ENCODE measurements at regions not wholly inside any gene's neighbourhood (a gene's known extent, or its start where the extent isn't known, plus 50 kb on each side); places are given as distances from the start of the nearest gene placed in this dataset.

GRCh38 chr12:108043750-108044533 is 85.1 kb upstream of the WSCD2 start:
- Histone ChIP-seq H3K27me3 (no peaks in the 10 kb centered on the region), H3K4me3 (no peak overlapping the region), H3K36me3 (no peaks in the 10 kb centered on the region), H3K9ac (no peak overlapping the region), H3K27ac (no peak overlapping the region), H3K4me2 (no peak overlapping the region), H3K4me1 (peaks cover 20% of the 10 kb centered on the region), H4K20me1 (no peaks in the 10 kb centered on the region), H3K9me3 (no peaks in the 10 kb centered on the region)
- no peak for TF ChIP-seq Cebpa-rat (IDR thresholded peaks at IDR 0.05)

DNA sequence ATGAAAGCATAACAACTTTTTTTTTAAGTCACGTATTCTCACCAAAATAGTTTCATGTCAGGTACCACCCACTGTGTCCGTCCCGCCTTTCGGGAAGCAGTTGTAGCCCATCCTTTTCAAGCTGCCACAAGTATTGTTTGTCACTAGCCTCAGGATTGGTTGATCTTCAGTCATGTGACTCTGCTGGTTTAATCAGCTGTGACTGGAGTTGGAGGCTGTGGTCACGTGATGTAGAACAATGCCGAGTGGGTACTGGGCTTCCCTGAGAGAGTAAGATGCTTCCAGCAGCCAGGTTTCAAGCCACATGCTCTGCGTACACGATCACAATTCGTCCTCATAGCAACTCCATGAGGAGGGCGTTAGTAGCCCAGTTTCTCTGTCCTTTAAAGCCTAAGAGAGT is 83.0 kb upstream of the WSCD2 start:
- Histone ChIP-seq H3K27me3 (no peaks in the 10 kb centered on the region), H3K4me2 (peak overlapping the region; percentile 72), H3K4me1 (peaks cover 20% of the 10 kb centered on the region), H3K9ac (no peak overlapping the region), H3K36me3 (no peaks in the 10 kb centered on the region), H4K20me1 (no peaks in the 10 kb centered on the region), H3K4me3 (no peak overlapping the region), H3K9me3 (no peaks in the 10 kb centered on the region), H3K27ac (no peak overlapping the region)
- TF ChIP-seq Cebpa-rat (IDR thresholded peaks at IDR 0.05): no peak

DNA sequence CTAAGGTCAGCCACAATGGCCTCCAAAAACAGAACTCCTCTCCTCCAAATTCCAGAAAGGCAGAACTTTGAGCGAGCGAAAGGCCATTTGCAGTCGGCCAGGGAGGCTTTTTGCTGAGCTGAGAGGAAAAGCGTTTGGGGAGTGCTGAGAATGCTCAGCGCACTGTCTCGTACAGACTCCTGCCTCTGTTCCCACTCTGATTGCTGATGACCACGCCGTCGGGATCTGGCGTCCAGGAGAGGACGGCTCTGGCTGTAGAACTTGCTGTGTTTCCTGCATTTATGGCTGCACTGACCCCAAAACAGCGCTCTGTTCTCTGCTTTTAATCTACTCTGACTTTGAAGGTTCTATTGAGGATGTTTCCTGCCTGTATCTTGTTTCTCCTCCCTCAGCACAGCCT is 82.4 kb upstream of the WSCD2 start:
- H3K27ac ChIP-seq: no peak overlapping the region
- H3K9me3 ChIP-seq: no peaks in the 10 kb centered on the region
- no peak overlapping the region; the same call in 1 of the 2 replicates for H3K4me3 ChIP-seq
- H3K4me1 ChIP-seq: peaks cover 20% of the 10 kb centered on the region
- H4K20me1 ChIP-seq: no peaks in the 10 kb centered on the region
- H3K27me3 ChIP-seq: no peaks in the 10 kb centered on the region
- peak overlapping the region; percentile 72 for H3K4me2 ChIP-seq
- no peaks in the 10 kb centered on the region for H3K36me3 ChIP-seq
- H3K9ac ChIP-seq: peak overlapping the region; percentile 34; the same call in 1 of the 2 replicates
- no peak for TF ChIP-seq Cebpa-rat (IDR thresholded peaks at IDR 0.05)

DNA sequence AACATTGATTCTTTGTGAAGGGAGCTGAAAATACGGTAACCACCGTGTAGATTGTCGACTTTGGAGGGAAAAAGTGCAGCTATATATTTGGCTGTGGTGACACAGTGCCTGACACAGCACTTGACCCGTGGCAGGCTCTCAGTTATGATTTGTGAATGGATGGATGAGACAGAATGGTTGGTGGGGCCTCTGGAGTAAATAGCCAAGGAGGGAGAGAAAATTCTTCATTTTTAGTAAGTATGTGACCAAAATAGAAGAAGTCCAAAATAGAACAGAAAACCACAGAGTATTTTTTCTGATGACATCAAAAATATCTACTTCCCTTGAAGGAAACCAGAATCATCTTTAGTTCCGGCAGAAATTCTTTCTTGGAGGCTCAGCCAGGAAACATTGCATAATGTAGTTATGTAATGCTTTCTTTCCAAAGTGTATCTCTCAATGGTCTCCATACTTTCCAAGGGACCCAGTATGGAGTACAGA is 82.0 kb upstream of the WSCD2 start:
- no peaks in the 10 kb centered on the region for H3K36me3 ChIP-seq
- no peaks in the 10 kb centered on the region for H3K27me3 ChIP-seq
- peak; percentile 46; the same call in 1 of the 2 replicates for TF ChIP-seq Cebpa-rat (IDR thresholded peaks at IDR 0.05)
- peak overlapping the region; percentile 34; the same call in 1 of the 2 replicates for H3K9ac ChIP-seq
- H3K4me3 ChIP-seq: no peak overlapping the region
- H3K4me2 ChIP-seq: peak overlapping the region; percentile 72
- H3K4me1 ChIP-seq: peaks cover 20% of the 10 kb centered on the region
- H3K27ac ChIP-seq: no peak overlapping the region
- H3K9me3 ChIP-seq: no peaks in the 10 kb centered on the region
- no peaks in the 10 kb centered on the region for H4K20me1 ChIP-seq

- Histone ChIP-seq H3K4me2 (no peak overlapping the region), H3K9me3 (no peaks in the 10 kb centered on the region), H3K4me3 (no peak overlapping the region), H3K4me1 (peaks cover 20% of the 10 kb centered on the region), H4K20me1 (no peaks in the 10 kb centered on the region), H3K36me3 (no peaks in the 10 kb centered on the region), H3K27me3 (no peaks in the 10 kb centered on the region), H3K27ac (no peak overlapping the region), H3K9ac (no peak overlapping the region)
- no peak for TF ChIP-seq Cebpa-rat (IDR thresholded peaks at IDR 0.05)
Measured at GRCh38 chr12:108048686-108049085, 80.4 kb upstream of the WSCD2 start.

GRCh38 chr12:108050696-108051095 is 78.4 kb upstream of the WSCD2 start:
- TF ChIP-seq Cebpa-rat (IDR thresholded peaks at IDR 0.05): no peak
- Histone ChIP-seq H3K9ac (no peak overlapping the region), H3K4me3 (no peak overlapping the region), H3K27me3 (no peaks in the 10 kb centered on the region), H3K27ac (no peak overlapping the region), H4K20me1 (no peaks in the 10 kb centered on the region), H3K4me2 (no peak overlapping the region), H3K9me3 (no peaks in the 10 kb centered on the region), H3K36me3 (no peaks in the 10 kb centered on the region), H3K4me1 (peaks cover 20% of the 10 kb centered on the region)

DNA sequence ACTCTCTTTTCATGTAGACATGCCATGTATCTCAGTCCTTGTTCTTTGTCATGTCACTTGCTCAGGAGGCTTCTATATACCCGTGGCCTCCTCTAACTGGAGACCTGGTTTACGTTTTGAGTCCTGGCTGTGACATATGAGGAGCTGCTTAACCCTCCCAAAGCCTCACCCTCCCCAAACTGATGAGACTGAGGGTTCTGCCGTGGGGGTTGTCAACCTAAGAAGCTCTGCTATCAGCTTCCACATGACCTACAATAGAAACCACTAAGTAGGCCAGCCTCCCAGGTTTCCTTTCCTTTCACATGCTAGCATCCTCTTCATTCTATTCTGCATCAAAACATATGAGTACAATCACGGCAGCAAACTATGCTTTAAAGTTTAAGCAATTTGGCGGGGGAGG is 76.8 kb upstream of the WSCD2 start:
- Histone ChIP-seq H3K4me1 (peaks cover 5% of the 10 kb centered on the region), H3K27me3 (no peaks in the 10 kb centered on the region), H3K27ac (no peak overlapping the region), H4K20me1 (no peaks in the 10 kb centered on the region), H3K9me3 (no peaks in the 10 kb centered on the region), H3K4me2 (no peak overlapping the region), H3K4me3 (no peak overlapping the region), H3K36me3 (no peaks in the 10 kb centered on the region), H3K9ac (no peak overlapping the region)
- no peak for TF ChIP-seq Cebpa-rat (IDR thresholded peaks at IDR 0.05)

GRCh38 chr12:108053512-108053911 is 75.6 kb upstream of the WSCD2 start:
- H3K4me3 ChIP-seq: no peak overlapping the region
- H3K27ac ChIP-seq: no peak overlapping the region
- H3K9me3 ChIP-seq: no peaks in the 10 kb centered on the region
- H4K20me1 ChIP-seq: no peaks in the 10 kb centered on the region
- TF ChIP-seq Cebpa-rat (IDR thresholded peaks at IDR 0.05): no peak
- no peaks in the 10 kb centered on the region for H3K36me3 ChIP-seq
- no peak overlapping the region for H3K4me2 ChIP-seq
- no peak overlapping the region for H3K9ac ChIP-seq
- no peaks in the 10 kb centered on the region for H3K27me3 ChIP-seq
- H3K4me1 ChIP-seq: no peaks in the 10 kb centered on the region

- H4K20me1 ChIP-seq: no peaks in the 10 kb centered on the region
- H3K36me3 ChIP-seq: no peaks in the 10 kb centered on the region
- no peak overlapping the region for H3K9ac ChIP-seq
- H3K9me3 ChIP-seq: no peaks in the 10 kb centered on the region
- no peaks in the 10 kb centered on the region for H3K27me3 ChIP-seq
- H3K4me2 ChIP-seq: no peak overlapping the region
- no peak overlapping the region for H3K27ac ChIP-seq
- H3K4me3 ChIP-seq: no peak overlapping the region
- no peak for TF ChIP-seq Cebpa-rat (IDR thresholded peaks at IDR 0.05)
- no peaks in the 10 kb centered on the region for H3K4me1 ChIP-seq
Measured at GRCh38 chr12:108054496-108054895, 74.6 kb upstream of the WSCD2 start.

GRCh38 chr12:108055141-108055540 is 73.9 kb upstream of the WSCD2 start:
- Histone ChIP-seq H3K4me1 (no peaks in the 10 kb centered on the region), H3K9me3 (no peaks in the 10 kb centered on the region), H3K36me3 (no peaks in the 10 kb centered on the region), H3K9ac (no peak overlapping the region), H3K4me2 (no peak overlapping the region), H3K27me3 (no peaks in the 10 kb centered on the region), H4K20me1 (no peaks in the 10 kb centered on the region), H3K27ac (no peak overlapping the region), H3K4me3 (no peak overlapping the region)
- no peak for TF ChIP-seq Cebpa-rat (IDR thresholded peaks at IDR 0.05)

Measured in BLaER1 (cell line).